ENCODE measurements at regions not wholly inside any gene's neighbourhood (a gene's known extent, or its start where the extent isn't known, plus 50 kb on each side); places are given as distances from the start of the nearest gene placed in this dataset.

- TF ChIP-seq, protein P1, sequence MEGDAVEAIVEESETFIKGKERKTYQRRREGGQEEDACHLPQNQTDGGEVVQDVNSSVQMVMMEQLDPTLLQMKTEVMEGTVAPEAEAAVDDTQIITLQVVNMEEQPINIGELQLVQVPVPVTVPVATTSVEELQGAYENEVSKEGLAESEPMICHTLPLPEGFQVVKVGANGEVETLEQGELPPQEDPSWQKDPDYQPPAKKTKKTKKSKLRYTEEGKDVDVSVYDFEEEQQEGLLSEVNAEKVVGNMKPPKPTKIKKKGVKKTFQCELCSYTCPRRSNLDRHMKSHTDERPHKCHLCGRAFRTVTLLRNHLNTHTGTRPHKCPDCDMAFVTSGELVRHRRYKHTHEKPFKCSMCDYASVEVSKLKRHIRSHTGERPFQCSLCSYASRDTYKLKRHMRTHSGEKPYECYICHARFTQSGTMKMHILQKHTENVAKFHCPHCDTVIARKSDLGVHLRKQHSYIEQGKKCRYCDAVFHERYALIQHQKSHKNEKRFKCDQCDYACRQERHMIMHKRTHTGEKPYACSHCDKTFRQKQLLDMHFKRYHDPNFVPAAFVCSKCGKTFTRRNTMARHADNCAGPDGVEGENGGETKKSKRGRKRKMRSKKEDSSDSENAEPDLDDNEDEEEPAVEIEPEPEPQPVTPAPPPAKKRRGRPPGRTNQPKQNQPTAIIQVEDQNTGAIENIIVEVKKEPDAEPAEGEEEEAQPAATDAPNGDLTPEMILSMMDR (IDR thresholded peaks at IDR 0.05; ENCODE audit: insufficient read depth, low read depth, low read length), result no peak
- TF ChIP-seq EZH2 (IDR thresholded peaks at IDR 0.05; ENCODE audit: insufficient read depth, low read length), result no peak
Measured at GRCh38 chr2:240223631-240224030, 83.2 kb upstream of the OTOS start.

Data from astrocyte (in vitro differentiated cells and primary cell).